Upper lobe of left lung (tissue), 4 donors: ENCODE measurements at regions not wholly inside any gene's neighbourhood (a gene's known extent, or its start where the extent isn't known, plus 50 kb on each side); places are given as distances from the start of the nearest gene placed in this dataset.
A peak's percentile ranks its signal among the peaks of the same experiment; 100 is the strongest.

Source experiments
- EP300 ChIP-seq, 4 donors: sonication (generic); formaldehyde crosslinking; IDR thresholded peaks; one replicate each; pipeline ENCODE4 v1.5.1; 2017; ENCODE audit warnings: antibody characterized with exemption in 4 of 4, control low read depth in 2 of 4
- POLR2A ChIP-seq, 4 donors: fragments of 450-650 bp; IDR thresholded peaks; one replicate each; pipeline ENCODE4 v1.5.1; 2016 to 2017; ENCODE audit warnings: antibody characterized with exemption in 4 of 4, mild to moderate bottlenecking in 2 of 4
- POLR2AphosphoS5 ChIP-seq, 2 donors: sonication (generic); formaldehyde crosslinking; IDR thresholded peaks; one replicate each; pipeline ENCODE4 v1.5.1; 2017; ENCODE audit warnings: antibody characterized with exemption in 2 of 2
- TF ChIP-seq, protein P1 (sequence below), 6 experiments: fragments of 450-650 bp in 4 of 6; fragments of 200-600 bp in 2 of 6; sonication (generic) in 2 of 6; IDR thresholded peaks; one replicate each; pipeline ENCODE4 v1.5.1; 2016 to 2019; ENCODE audit warnings: antibody characterized with exemption in 6 of 6

DNA sequence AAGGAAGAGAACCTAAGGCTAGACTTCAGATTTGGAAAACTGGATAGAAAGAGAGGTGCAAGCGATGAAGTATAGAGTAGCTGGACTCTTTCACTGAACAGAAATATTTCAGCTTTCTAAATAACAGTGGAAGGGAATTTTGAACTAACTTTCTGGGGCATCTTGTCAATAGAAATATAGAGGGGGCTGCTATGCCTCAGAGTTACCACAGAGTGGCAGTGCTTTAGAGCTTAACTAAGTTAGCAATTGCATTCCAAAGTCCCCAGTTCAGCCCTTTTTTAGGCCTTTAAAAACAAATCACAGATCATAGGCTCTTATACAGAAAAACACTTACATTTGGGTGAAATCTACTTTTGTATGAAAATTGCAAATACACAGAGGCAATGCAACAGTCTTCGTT is 154.2 kb upstream of the CDH8 start:
- no peak for TF ChIP-seq POLR2AphosphoS5 (IDR thresholded peaks at IDR 0.05)
- TF ChIP-seq, protein P1, sequence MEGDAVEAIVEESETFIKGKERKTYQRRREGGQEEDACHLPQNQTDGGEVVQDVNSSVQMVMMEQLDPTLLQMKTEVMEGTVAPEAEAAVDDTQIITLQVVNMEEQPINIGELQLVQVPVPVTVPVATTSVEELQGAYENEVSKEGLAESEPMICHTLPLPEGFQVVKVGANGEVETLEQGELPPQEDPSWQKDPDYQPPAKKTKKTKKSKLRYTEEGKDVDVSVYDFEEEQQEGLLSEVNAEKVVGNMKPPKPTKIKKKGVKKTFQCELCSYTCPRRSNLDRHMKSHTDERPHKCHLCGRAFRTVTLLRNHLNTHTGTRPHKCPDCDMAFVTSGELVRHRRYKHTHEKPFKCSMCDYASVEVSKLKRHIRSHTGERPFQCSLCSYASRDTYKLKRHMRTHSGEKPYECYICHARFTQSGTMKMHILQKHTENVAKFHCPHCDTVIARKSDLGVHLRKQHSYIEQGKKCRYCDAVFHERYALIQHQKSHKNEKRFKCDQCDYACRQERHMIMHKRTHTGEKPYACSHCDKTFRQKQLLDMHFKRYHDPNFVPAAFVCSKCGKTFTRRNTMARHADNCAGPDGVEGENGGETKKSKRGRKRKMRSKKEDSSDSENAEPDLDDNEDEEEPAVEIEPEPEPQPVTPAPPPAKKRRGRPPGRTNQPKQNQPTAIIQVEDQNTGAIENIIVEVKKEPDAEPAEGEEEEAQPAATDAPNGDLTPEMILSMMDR (IDR thresholded peaks at IDR 0.05) = peak in 3 of 6 experiments; percentile 19 to 31 (median 19)
- no peak for TF ChIP-seq POLR2A (IDR thresholded peaks at IDR 0.05)
- TF ChIP-seq EP300 (IDR thresholded peaks at IDR 0.05) = no peak
